ENCODE measurements at regions not wholly inside any gene's neighbourhood (a gene's known extent, or its start where the extent isn't known, plus 50 kb on each side); places are given as distances from the start of the nearest gene placed in this dataset.
"Not testable (repeated sequence)": the region's sequence is repeated elsewhere in the genome, so short reads cannot be mapped to it uniquely, and the experiment has no call there.

- DNase-seq (ENCODE audit: low spot score): no peak
- FAIRE-seq: no peak
Measured at GRCh38 chr2:41149054-41149453, 697.2 kb upstream of the SLC8A1 start.

- no peak for DNase-seq (ENCODE audit: low spot score)
- no peak for FAIRE-seq
Measured at GRCh38 chr2:41151746-41152145, 699.9 kb upstream of the SLC8A1 start.

- no peak for DNase-seq (ENCODE audit: low spot score)
- FAIRE-seq: no peak
Measured at GRCh38 chr2:41152318-41152717, 700.4 kb upstream of the SLC8A1 start.

- DNase-seq (ENCODE audit: low spot score): no peak
- FAIRE-seq: no peak
Measured at GRCh38 chr2:41160439-41160838, 708.5 kb upstream of the SLC8A1 start.

- DNase-seq (ENCODE audit: low spot score) (no peak), FAIRE-seq (no peak)
Measured at GRCh38 chr2:41167014-41167413, 715.1 kb upstream of the SLC8A1 start.

GRCh38 chr2:41169744-41170143, 717.9 kb upstream of the SLC8A1 start:
- FAIRE-seq (no peak), DNase-seq (ENCODE audit: low spot score) (no peak)

- DNase-seq (ENCODE audit: low spot score): no peak
- no peak for FAIRE-seq
Measured at GRCh38 chr2:41170589-41170988, 718.7 kb upstream of the SLC8A1 start.

GRCh38 chr2:41180387-41180786, 728.5 kb upstream of the SLC8A1 start:
- FAIRE-seq: no peak
- DNase-seq (ENCODE audit: low spot score): no peak

GRCh38 chr2:41182961-41183360, 731.1 kb upstream of the SLC8A1 start:
- DNase-seq (ENCODE audit: low spot score): no peak
- FAIRE-seq: no peak

GRCh38 chr2:41187376-41188122, 735.7 kb upstream of the SLC8A1 start:
- FAIRE-seq: no peak

GRCh38 chr2:41194230-41194629, 742.3 kb upstream of the SLC8A1 start:
- DNase-seq (ENCODE audit: low spot score) (peak; percentile 63), FAIRE-seq (peak; percentile 73)

More at GRCh38 chr2:41187376-41188122, 735.7 kb upstream of the SLC8A1 start:
- no peak for DNase-seq (ENCODE audit: low spot score)

- no peak for FAIRE-seq
Measured at GRCh38 chr2:41197781-41198180, 745.9 kb upstream of the SLC8A1 start.

GRCh38 chr2:41199334-41199733, 747.4 kb upstream of the SLC8A1 start:
- DNase-seq (ENCODE audit: low spot score): no peak
- FAIRE-seq: no peak

More at GRCh38 chr2:41197781-41198180, 745.9 kb upstream of the SLC8A1 start:
- DNase-seq (ENCODE audit: low spot score): no peak

GRCh38 chr2:41204315-41204714, 752.4 kb upstream of the SLC8A1 start:
- no peak for FAIRE-seq

GRCh38 chr2:41206004-41206403, 754.1 kb upstream of the SLC8A1 start:
- FAIRE-seq: no peak
- no peak for DNase-seq (ENCODE audit: low spot score)

More at GRCh38 chr2:41204315-41204714, 752.4 kb upstream of the SLC8A1 start:
- DNase-seq (ENCODE audit: low spot score): no peak

- FAIRE-seq (no peak), DNase-seq (ENCODE audit: low spot score) (no peak)
Measured at GRCh38 chr2:41207578-41207977, 755.7 kb upstream of the SLC8A1 start.

GRCh38 chr2:41210030-41210429, 758.1 kb upstream of the SLC8A1 start:
- FAIRE-seq; DNase-seq (ENCODE audit: low spot score): not testable (repeated sequence)

- DNase-seq (ENCODE audit: low spot score): no peak
- FAIRE-seq: no peak
Measured at GRCh38 chr2:41216978-41217377, 765.1 kb upstream of the SLC8A1 start.

GRCh38 chr2:41222593-41222992, 770.7 kb upstream of the SLC8A1 start:
- DNase-seq (ENCODE audit: low spot score) (no peak), FAIRE-seq (no peak)

- no peak for FAIRE-seq
- no peak for DNase-seq (ENCODE audit: low spot score)
Measured at GRCh38 chr2:41234093-41234492, 782.2 kb upstream of the SLC8A1 start.

- DNase-seq (ENCODE audit: low spot score) (no peak), FAIRE-seq (no peak)
Measured at GRCh38 chr2:41241325-41242000, 789.6 kb upstream of the SLC8A1 start.

GRCh38 chr2:41242001-41242331, 790.1 kb upstream of the SLC8A1 start:
- FAIRE-seq (no peak), DNase-seq (ENCODE audit: low spot score) (no peak)
